ENCODE measurements at regions not wholly inside any gene's neighbourhood (a gene's known extent, or its start where the extent isn't known, plus 50 kb on each side); places are given as distances from the start of the nearest gene placed in this dataset.

DNA sequence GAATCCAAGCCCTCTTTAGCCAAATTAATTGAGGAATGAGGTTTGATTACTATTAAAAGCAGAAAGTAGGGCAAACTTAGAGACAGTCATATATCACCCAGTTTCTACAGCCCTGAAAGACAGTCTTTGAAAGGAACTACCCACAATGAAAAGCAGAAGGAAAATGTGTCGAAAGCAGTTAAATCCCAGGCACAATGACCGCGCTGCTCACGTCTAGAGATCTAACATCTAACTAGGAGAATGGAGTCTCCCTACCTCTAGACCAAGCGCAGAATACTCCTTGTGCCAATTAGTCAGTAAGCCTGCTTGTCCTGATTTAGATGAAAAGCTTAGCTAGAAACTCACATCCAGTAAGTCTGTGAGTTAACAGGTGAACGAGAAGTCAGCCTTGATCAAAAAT, 350.0 kb downstream of the FGFR2 start:
- no peaks in the 10 kb centered on the region for H3K27me3 ChIP-seq (ENCODE audit: control insufficient read depth in 1 of 2, insufficient read depth in 2 of 2, low read length in 2 of 2)
- no peaks in the 10 kb centered on the region for H3K9me3 ChIP-seq (ENCODE audit: control insufficient read depth in 2 of 2, insufficient read depth in 1 of 2, low read depth in 1 of 2, low read length in 1 of 2)
- WGBS, 2 donors = 76 to 84% methylated on average over 6 of the region's 6 CpGs
- H3K4me1 ChIP-seq (ENCODE audit: control insufficient read depth in 2 of 2, insufficient read depth in 2 of 2, low read length in 1 of 2) = peaks cover 0 to under 1% of the 10 kb centered on the region in 2 donors
- H3K36me3 ChIP-seq (ENCODE audit: control insufficient read depth in 2 of 2, insufficient read depth in 2 of 2, low read length in 1 of 2) = no peaks in the 10 kb centered on the region
- no peak overlapping the region for H3K27ac ChIP-seq (ENCODE audit: low read depth in 2 of 2, low read length in 1 of 2)
- no peak overlapping the region for H3K4me3 ChIP-seq (ENCODE audit: low read depth in 1 of 2, low read length in 2 of 2)

DNA sequence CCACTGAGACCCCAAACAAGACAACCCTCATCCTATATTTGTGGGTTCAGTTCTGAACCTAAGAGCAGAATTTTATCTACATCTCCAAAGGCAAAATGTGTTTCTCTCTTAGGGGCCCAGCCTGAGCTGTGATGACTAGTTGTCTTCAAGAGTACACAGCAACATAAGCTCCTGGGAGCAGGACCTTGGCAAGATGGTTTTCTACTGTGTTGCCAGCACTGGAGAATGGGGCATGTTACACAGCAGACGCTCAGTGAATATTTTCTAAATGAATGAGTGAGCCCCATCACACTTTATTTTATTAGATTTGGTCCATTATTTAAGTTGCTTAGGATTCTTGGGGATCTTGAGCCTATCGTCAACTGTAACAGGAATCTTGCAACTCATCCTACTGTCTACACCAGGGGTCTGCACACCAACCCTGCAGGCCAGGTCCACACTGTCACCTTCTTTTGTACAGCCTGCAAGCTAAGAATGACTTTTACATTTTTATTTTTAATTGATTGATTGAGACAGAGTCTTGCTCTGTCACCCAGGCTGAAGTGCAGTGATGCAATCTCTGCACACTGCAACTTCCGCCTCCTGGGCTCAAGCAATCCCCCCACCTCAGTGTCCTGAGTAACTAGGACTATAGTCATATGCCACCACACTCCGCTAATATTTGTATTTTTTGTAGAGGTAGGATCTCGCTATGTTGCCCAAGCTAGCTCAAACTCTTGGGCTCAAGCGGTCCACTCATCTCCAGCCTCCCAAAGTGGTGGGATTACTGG, 347.1 kb downstream of the FGFR2 start:
- Histone ChIP-seq H3K27me3 (ENCODE audit: control insufficient read depth in 1 of 2, insufficient read depth in 2 of 2, low read length in 2 of 2) (no peaks in the 10 kb centered on the region), H3K4me3 (ENCODE audit: low read depth in 1 of 2, low read length in 2 of 2) (no peak overlapping the region), H3K9me3 (ENCODE audit: control insufficient read depth in 2 of 2, insufficient read depth in 1 of 2, low read depth in 1 of 2, low read length in 1 of 2) (no peaks in the 10 kb centered on the region), H3K27ac (ENCODE audit: low read depth in 2 of 2, low read length in 1 of 2) (no peak overlapping the region), H3K36me3 (ENCODE audit: control insufficient read depth in 2 of 2, insufficient read depth in 2 of 2, low read length in 1 of 2) (no peaks in the 10 kb centered on the region), H3K4me1 (ENCODE audit: control insufficient read depth in 2 of 2, insufficient read depth in 2 of 2, low read length in 1 of 2) (no peaks in the 10 kb centered on the region)
- WGBS, 2 donors = 93 to 95% methylated on average over 6 of the region's 6 CpGs

DNA sequence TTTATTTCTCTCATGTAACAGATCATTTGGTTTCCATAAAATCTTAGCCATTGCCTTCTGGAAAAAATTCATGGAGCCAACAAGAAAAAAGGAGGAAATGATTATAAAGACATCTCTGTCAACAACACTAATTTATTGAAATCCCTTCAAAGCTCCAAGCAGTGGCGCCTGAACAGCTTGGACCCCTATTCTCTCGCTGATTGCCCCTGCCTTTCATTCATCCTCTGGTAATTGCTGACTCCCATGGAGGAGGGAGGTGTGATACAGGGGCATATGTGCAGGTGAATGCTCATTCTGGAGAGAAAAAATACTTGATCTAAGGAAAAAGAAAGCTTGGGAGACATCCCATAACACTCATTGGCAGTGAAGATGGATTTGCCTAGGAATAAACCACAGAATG, 345.5 kb downstream of the FGFR2 start:
- no peak overlapping the region for H3K27ac ChIP-seq (ENCODE audit: low read depth in 2 of 2, low read length in 1 of 2)
- 77 to 79% methylated on average over 2 of the region's 2 CpGs for WGBS, 2 donors
- no peaks in the 10 kb centered on the region for H3K4me1 ChIP-seq (ENCODE audit: control insufficient read depth in 2 of 2, insufficient read depth in 2 of 2, low read length in 1 of 2)
- no peaks in the 10 kb centered on the region for H3K9me3 ChIP-seq (ENCODE audit: control insufficient read depth in 2 of 2, insufficient read depth in 1 of 2, low read depth in 1 of 2, low read length in 1 of 2)
- no peaks in the 10 kb centered on the region for H3K36me3 ChIP-seq (ENCODE audit: control insufficient read depth in 2 of 2, insufficient read depth in 2 of 2, low read length in 1 of 2)
- no peak overlapping the region for H3K4me3 ChIP-seq (ENCODE audit: low read depth in 1 of 2, low read length in 2 of 2)
- H3K27me3 ChIP-seq (ENCODE audit: control insufficient read depth in 1 of 2, insufficient read depth in 2 of 2, low read length in 2 of 2) = no peaks in the 10 kb centered on the region

DNA sequence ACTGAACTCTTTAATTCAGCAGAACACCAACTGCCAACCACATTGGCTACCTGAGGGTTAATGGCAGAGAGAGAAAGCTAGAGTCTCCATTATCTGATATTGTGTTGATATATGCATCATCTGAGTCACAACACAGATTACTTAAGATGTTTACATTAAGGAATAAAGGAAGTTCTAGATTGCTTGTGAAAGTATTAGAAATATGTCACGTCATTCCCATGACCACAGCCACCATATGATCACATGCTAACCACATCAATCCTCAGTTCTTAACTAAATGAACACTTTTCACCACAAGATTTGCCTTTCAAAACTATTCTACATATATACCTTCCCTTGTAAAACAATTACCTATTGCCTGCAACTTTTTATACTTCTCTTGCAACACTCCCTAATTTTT, 337.9 kb downstream of the FGFR2 start:
- WGBS, 2 donors = 35 to 42% methylated on average over 1 of the region's 1 CpG
- H3K27me3 ChIP-seq (ENCODE audit: control insufficient read depth in 1 of 2, insufficient read depth in 2 of 2, low read length in 2 of 2) = no peaks in the 10 kb centered on the region
- no peaks in the 10 kb centered on the region for H3K36me3 ChIP-seq (ENCODE audit: control insufficient read depth in 2 of 2, insufficient read depth in 2 of 2, low read length in 1 of 2)
- no peaks in the 10 kb centered on the region for H3K9me3 ChIP-seq (ENCODE audit: control insufficient read depth in 2 of 2, insufficient read depth in 1 of 2, low read depth in 1 of 2, low read length in 1 of 2)
- no peaks in the 10 kb centered on the region for H3K4me1 ChIP-seq (ENCODE audit: control insufficient read depth in 2 of 2, insufficient read depth in 2 of 2, low read length in 1 of 2)
- H3K27ac ChIP-seq (ENCODE audit: low read depth in 2 of 2, low read length in 1 of 2) = no peak overlapping the region
- no peak overlapping the region for H3K4me3 ChIP-seq (ENCODE audit: low read depth in 1 of 2, low read length in 2 of 2)

DNA sequence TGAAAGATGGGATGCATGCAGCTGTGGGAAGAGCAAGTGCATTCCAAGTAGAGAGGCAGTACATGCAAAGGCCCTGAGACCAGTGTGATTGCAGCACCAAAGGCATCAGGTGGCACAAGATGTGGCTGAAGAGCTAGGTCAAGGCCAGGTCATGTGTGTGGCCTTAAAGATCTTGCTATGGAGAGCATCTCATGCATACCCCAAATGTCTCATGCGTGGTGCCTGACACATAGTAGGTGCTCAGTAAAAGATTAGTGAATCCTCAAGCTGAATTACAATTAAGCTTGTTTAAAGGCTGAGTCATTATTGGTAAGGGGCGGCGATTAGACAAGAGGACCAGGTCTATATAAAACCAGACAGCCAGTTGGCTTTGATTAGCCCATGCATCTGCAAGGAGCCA, 336.6 kb downstream of the FGFR2 start:
- no peaks in the 10 kb centered on the region for H3K4me1 ChIP-seq (ENCODE audit: control insufficient read depth in 2 of 2, insufficient read depth in 2 of 2, low read length in 1 of 2)
- 94 to 95% methylated on average over 3 of the region's 3 CpGs for WGBS, 2 donors

DNA sequence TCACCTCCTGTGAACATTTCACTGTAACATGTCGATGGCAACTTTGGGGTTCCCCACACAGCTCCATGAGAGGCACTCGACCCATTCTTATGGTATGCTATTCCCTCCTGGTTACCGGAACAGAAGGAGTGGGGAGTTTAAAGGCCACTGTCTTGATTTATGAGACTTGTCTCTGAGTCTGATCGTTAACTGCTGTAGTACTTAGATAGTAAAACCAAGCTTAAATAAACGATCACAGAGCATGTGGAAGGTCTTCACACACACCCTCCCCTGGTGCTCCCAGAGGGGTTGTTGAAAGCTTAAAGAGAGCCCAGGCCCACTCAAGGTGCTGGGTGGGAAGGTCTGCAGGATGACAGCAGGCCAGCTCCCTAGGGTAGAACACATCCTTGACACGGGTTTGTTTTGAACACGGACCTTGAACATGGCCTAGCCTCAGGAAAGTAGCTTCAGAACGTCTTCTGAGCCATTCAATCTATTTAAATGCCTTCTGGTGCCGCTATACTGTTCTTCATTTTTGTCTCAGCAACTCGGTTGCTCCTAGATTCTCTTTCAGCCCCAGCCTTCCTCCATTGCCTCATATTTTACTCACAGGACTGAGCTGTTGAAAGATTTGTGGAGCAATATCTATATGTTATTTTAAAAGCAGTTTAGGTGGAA, 335.3 kb downstream of the FGFR2 start:
- H3K4me1 ChIP-seq (ENCODE audit: control insufficient read depth in 2 of 2, insufficient read depth in 2 of 2, low read length in 1 of 2) = no peaks in the 10 kb centered on the region
- no peaks in the 10 kb centered on the region for H3K9me3 ChIP-seq (ENCODE audit: control insufficient read depth in 2 of 2, insufficient read depth in 1 of 2, low read depth in 1 of 2, low read length in 1 of 2)
- no peaks in the 10 kb centered on the region for H3K36me3 ChIP-seq (ENCODE audit: control insufficient read depth in 2 of 2, insufficient read depth in 2 of 2, low read length in 1 of 2)
- 59 to 60% methylated on average over 10 of the region's 10 CpGs for WGBS, 2 donors
- no peaks in the 10 kb centered on the region for H3K27me3 ChIP-seq (ENCODE audit: control insufficient read depth in 1 of 2, insufficient read depth in 2 of 2, low read length in 2 of 2)
- H3K4me3 ChIP-seq (ENCODE audit: low read depth in 1 of 2, low read length in 2 of 2) = no peak overlapping the region
- no peak overlapping the region for H3K27ac ChIP-seq (ENCODE audit: low read depth in 2 of 2, low read length in 1 of 2)

More for the DNA sequence above, 336.6 kb downstream of the FGFR2 start:
- Histone ChIP-seq H3K36me3 (ENCODE audit: control insufficient read depth in 2 of 2, insufficient read depth in 2 of 2, low read length in 1 of 2) (no peaks in the 10 kb centered on the region), H3K4me3 (ENCODE audit: low read depth in 1 of 2, low read length in 2 of 2) (no peak overlapping the region), H3K27me3 (ENCODE audit: control insufficient read depth in 1 of 2, insufficient read depth in 2 of 2, low read length in 2 of 2) (no peaks in the 10 kb centered on the region), H3K27ac (ENCODE audit: low read depth in 2 of 2, low read length in 1 of 2) (no peak overlapping the region), H3K9me3 (ENCODE audit: control insufficient read depth in 2 of 2, insufficient read depth in 1 of 2, low read depth in 1 of 2, low read length in 1 of 2) (no peaks in the 10 kb centered on the region)

DNA sequence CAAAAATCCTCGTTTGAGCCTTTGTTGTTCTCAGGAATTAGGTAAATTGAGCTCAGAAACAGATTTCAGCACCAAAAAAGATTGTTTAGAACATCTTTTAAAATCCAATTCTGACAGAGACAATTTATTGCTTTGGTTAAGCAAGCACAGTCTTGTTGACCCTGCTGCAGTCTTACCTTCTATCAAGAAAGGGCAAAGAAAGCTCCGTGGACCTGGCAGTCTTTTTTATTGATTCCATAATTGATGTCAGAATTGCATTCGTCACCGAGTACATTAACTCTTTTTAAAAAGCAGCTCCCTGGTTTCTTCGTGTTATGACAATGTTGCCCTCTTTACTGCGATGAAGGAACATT, 334.8 kb downstream of the FGFR2 start:
- Histone ChIP-seq H3K9me3 (ENCODE audit: control insufficient read depth in 2 of 2, insufficient read depth in 1 of 2, low read depth in 1 of 2, low read length in 1 of 2) (no peaks in the 10 kb centered on the region), H3K36me3 (ENCODE audit: control insufficient read depth in 2 of 2, insufficient read depth in 2 of 2, low read length in 1 of 2) (no peaks in the 10 kb centered on the region), H3K27ac (ENCODE audit: low read depth in 2 of 2, low read length in 1 of 2) (no peak overlapping the region), H3K4me1 (ENCODE audit: control insufficient read depth in 2 of 2, insufficient read depth in 2 of 2, low read length in 1 of 2) (no peaks in the 10 kb centered on the region), H3K4me3 (ENCODE audit: low read depth in 1 of 2, low read length in 2 of 2) (no peak overlapping the region), H3K27me3 (ENCODE audit: control insufficient read depth in 1 of 2, insufficient read depth in 2 of 2, low read length in 2 of 2) (no peaks in the 10 kb centered on the region)
- WGBS, 2 donors = 43 to 50% methylated on average over 6 of the region's 6 CpGs

DNA sequence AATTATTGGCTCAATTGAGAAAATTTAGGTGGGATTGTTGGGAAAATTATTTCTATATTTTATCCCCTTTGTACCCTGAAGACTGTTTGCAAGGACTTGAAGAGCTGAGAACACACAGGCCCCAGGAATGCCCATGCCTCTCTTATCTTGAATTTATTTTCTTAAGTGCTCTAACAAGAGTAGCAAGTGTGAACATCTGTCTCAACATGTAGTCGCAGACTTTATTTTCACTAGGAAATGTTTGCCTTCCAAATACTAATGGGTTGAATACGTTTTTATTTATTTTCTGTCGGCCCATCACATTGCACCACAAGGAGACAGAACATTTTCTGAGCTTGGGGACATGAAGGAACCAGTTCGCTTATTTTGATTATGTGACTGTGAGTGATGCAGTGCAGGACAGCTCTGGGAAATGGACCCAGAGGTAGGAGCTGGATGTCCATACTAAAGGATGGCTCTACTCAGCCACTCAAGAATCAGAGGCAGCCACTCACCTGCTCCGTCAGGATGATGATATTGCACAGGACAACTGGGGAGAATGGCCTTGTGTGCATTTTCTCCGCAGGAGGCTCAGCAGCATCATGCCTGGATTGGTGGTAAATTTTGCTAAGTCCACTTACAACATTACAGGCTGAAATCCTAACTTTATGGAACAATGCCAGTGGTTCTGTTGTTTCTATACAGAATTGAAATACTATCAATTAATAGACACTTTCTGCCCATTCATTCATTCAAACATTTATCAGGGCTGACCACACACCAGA, 332.7 kb downstream of the FGFR2 start:
- Histone ChIP-seq H3K27ac (ENCODE audit: low read depth in 2 of 2, low read length in 1 of 2) (no peak overlapping the region), H3K36me3 (ENCODE audit: control insufficient read depth in 2 of 2, insufficient read depth in 2 of 2, low read length in 1 of 2) (no peaks in the 10 kb centered on the region), H3K9me3 (ENCODE audit: control insufficient read depth in 2 of 2, insufficient read depth in 1 of 2, low read depth in 1 of 2, low read length in 1 of 2) (no peaks in the 10 kb centered on the region), H3K27me3 (ENCODE audit: control insufficient read depth in 1 of 2, insufficient read depth in 2 of 2, low read length in 2 of 2) (no peaks in the 10 kb centered on the region), H3K4me3 (ENCODE audit: low read depth in 1 of 2, low read length in 2 of 2) (no peak overlapping the region), H3K4me1 (ENCODE audit: control insufficient read depth in 2 of 2, insufficient read depth in 2 of 2, low read length in 1 of 2) (no peaks in the 10 kb centered on the region)
- 37 to 48% methylated on average over 6 of the region's 6 CpGs for WGBS, 2 donors

DNA sequence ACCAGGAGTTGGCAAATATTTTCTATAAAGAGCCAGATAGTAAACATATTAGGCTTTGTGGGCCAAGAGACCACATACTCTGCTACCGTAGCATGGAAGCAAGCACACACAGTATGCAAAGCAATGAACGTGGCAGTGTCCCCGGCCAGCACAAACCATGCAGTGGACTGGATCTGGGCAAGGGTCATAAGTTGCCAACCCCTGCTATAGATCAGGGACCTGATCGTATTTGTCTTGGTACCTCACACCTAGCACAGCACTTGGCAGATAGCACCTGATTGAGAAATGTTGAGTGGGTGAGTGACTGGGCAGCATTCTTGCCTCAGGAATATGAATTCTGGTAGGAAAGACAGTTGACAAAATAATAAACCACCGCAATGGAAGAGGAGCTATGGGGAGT, 331.9 kb downstream of the FGFR2 start:
- H3K36me3 ChIP-seq (ENCODE audit: control insufficient read depth in 2 of 2, insufficient read depth in 2 of 2, low read length in 1 of 2) = no peaks in the 10 kb centered on the region
- H3K4me3 ChIP-seq (ENCODE audit: low read depth in 1 of 2, low read length in 2 of 2) = no peak overlapping the region
- H3K27ac ChIP-seq (ENCODE audit: low read depth in 2 of 2, low read length in 1 of 2) = no peak overlapping the region
- 72 to 78% methylated on average over 5 of the region's 5 CpGs for WGBS, 2 donors
- H3K27me3 ChIP-seq (ENCODE audit: control insufficient read depth in 1 of 2, insufficient read depth in 2 of 2, low read length in 2 of 2) = no peaks in the 10 kb centered on the region
- no peaks in the 10 kb centered on the region for H3K4me1 ChIP-seq (ENCODE audit: control insufficient read depth in 2 of 2, insufficient read depth in 2 of 2, low read length in 1 of 2)
- H3K9me3 ChIP-seq (ENCODE audit: control insufficient read depth in 2 of 2, insufficient read depth in 1 of 2, low read depth in 1 of 2, low read length in 1 of 2) = no peaks in the 10 kb centered on the region

Measured in esophagus (tissue), 2 donors.